ENCODE measurements at regions not wholly inside any gene's neighbourhood (a gene's known extent, or its start where the extent isn't known, plus 50 kb on each side); places are given as distances from the start of the nearest gene placed in this dataset.
"Not testable (repeated sequence)": the region's sequence is repeated elsewhere in the genome, so short reads cannot be mapped to it uniquely, and the experiment has no call there.

DNA sequence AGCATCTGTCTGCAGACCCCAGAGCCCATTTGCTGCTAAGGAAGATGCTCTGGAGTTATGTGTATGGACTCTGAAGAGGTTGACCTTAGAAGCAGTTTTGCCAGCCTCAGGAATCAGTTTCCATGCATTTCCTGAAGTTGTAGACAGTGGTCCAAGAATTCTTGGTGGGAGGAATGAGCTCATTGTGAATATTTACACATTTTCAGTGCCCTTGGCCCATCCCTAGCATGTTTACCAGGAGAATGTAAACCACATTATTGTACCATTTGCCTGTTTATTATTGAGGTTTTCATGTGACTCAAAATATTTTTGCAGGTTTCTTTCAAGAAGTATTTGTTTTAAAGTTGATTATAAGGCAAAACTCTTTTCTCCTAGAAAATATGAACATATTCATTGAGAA lies 93.8 kb downstream of the NXNL2 start:
- DNase-seq (ENCODE audit: low read depth), result peak; percentile 59

DNA sequence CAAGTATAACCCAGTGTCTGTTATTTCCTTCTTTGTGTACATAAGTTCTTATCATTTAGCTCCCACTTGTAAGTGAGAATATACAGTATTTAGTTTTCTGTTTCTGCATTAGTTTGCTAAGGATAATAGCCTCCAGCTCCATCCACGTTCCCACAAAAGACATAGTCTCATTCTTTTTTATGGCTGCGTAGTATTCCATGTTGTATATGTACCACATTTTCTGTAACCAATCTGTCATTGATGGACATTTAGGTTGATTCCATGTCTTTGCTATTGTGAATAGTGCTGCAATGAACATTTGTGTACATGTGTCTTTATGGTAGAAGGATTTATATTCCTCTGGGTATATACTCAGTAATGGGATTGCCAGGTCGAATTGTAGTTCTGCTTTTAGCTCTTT lies 95.6 kb downstream of the NXNL2 start:
- H3K4me3 ChIP-seq (ENCODE audit: low read depth, low read length); DNase-seq (ENCODE audit: low read depth): not testable (repeated sequence)

More for the DNA sequence above, 93.8 kb downstream of the NXNL2 start:
- H3K4me3 ChIP-seq (ENCODE audit: low read depth, low read length), result no peak overlapping the region
- TF ChIP-seq, protein P1, sequence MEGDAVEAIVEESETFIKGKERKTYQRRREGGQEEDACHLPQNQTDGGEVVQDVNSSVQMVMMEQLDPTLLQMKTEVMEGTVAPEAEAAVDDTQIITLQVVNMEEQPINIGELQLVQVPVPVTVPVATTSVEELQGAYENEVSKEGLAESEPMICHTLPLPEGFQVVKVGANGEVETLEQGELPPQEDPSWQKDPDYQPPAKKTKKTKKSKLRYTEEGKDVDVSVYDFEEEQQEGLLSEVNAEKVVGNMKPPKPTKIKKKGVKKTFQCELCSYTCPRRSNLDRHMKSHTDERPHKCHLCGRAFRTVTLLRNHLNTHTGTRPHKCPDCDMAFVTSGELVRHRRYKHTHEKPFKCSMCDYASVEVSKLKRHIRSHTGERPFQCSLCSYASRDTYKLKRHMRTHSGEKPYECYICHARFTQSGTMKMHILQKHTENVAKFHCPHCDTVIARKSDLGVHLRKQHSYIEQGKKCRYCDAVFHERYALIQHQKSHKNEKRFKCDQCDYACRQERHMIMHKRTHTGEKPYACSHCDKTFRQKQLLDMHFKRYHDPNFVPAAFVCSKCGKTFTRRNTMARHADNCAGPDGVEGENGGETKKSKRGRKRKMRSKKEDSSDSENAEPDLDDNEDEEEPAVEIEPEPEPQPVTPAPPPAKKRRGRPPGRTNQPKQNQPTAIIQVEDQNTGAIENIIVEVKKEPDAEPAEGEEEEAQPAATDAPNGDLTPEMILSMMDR (IDR thresholded peaks at IDR 0.05; ENCODE audit: insufficient read depth, low read depth, low read length), result no peak

DNA sequence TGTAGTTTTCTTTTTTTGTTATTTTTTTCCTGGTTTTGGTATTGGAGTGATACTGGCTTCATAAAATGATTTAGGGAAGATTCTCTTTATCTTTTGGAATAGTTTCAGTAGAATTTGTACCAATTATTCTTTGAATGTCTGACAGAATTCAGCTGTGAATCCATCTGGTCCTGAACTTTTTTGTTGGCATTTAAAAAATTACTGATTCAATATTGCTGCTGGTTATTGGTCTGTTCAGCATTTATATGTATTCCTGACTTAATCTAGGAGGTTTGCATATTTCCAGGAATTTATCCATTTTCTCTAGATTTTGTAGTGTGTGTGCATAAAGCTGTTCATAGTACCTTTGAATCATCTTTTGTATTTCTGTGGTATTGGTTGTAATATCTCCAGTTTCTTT lies 100.2 kb downstream of the NXNL2 start:
- H3K4me3 ChIP-seq (ENCODE audit: low read depth, low read length), result no peak overlapping the region
- TF ChIP-seq, protein P1 (IDR thresholded peaks at IDR 0.05; ENCODE audit: insufficient read depth, low read depth, low read length), result no peak
- no peak for DNase-seq (ENCODE audit: low read depth)

DNA sequence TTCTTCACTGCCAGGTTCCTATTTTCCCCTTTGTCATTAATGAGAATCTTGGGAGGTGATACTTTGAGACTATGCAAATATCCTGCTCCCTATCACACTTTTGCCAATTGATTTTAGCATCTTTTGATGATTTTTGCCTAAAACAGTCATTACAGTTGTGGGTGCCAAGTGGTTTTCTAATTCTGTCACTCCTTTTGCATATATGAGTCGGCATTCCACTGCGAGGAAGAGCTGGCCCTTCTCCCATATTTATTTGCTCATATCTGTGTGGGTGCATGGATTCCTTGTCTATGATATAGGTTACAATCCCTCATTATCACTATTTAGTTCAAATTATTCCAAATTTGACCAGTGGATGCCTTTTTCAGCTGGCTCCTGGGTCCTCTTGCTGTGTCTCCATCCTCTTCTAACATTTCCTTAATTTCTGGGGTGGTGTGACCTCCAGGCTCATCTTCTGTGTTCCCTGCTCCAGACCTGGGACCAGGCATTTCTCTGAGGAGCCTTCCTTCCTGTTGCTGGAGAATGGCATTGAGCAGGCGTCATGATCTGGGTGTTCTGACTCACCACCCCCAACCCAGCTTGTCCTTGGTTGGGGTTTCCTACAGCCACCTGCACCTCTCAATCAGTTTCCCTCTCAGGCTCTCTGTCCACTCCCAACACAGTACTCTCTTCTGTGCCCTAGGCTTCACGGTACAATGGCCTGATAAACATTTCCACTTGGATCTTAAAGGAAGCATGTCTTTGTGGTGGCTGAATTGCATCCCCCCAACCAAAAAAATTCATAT lies 106.7 kb downstream of the NXNL2 start:
- DNase-seq (ENCODE audit: low read depth), result no peak
- TF ChIP-seq, protein P1 (IDR thresholded peaks at IDR 0.05; ENCODE audit: insufficient read depth, low read depth, low read length), result no peak

DNA sequence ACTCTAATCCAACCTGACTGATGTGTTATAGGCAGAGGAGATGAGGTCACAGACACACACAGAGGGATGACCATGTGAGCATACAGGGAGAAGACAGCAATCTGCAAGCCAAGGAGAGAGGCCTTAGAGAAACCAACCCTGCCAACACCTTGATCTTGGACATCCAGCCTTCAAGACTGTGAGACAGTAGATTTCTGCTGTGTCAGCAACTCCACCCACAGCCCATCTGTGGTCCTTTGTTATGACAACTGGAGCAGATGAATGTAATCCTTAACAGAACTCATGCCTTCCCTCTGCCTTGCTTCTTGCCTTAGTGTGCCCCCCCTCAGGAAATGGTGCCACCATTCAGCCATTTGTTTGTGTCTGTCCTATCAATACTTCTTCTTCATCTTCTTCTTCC lies 107.4 kb downstream of the NXNL2 start:
- DNase-seq (ENCODE audit: low read depth), result no peak
- H3K4me3 ChIP-seq (ENCODE audit: low read depth, low read length), result no peak overlapping the region
- TF ChIP-seq, protein P1 (IDR thresholded peaks at IDR 0.05; ENCODE audit: insufficient read depth, low read depth, low read length), result no peak

More for the DNA sequence above, 106.7 kb downstream of the NXNL2 start:
- H3K4me3 ChIP-seq (ENCODE audit: low read depth, low read length), result no peak overlapping the region

DNA sequence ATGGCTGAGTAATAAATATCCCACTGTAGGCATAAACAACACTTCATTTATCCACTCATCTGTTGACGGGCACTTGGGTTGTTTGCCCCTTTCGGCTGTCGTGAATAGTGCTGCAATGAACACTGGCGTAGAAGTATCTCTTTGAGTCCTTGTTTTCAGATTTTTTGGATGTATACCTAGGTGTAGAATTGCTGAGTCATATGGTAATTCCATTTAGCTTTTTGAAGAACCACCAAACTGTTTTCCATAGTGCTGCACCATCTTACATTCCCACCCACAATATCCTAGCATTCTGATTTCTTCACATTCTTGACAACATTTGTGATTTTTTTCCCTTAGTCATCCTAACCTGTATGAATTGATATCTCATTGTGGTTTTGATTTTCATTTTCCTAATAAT lies 109.0 kb downstream of the NXNL2 start:
- H3K4me3 ChIP-seq (ENCODE audit: low read depth, low read length), result no peak overlapping the region
- no peak for DNase-seq (ENCODE audit: low read depth)
- TF ChIP-seq, protein P1 (IDR thresholded peaks at IDR 0.05; ENCODE audit: insufficient read depth, low read depth, low read length), result no peak

DNA sequence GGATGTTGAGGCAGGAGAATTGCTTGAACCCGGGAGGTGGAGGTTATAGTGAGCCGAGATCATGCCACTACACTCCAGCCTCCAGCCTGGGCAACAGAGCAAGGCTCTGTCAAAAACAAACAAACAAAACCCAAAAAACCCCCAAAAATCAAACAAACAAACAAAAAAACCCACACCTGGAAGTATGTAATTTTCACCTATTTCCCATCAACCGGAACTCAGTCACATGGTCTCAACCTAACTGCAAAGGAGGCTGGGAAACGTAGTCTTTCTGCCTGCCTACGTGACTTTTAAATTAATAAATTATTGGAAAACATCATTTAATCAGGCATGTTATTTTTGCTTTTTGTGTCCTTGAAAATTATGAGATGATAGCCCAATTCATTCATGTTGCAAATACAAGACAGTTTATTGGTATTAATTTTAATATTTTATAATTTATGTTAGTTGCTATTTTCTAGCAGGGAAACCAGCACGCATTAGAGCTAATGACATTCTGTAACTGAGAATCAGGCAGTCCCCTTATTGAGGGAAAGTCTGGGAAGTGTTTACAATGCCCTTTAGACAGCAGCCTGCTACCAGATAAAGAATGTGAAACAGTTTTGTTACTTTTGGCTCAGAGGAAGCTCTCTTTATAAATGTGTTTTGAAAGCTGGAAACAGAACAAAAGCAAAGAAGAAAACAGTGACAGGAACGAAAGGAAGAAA lies 110.3 kb downstream of the NXNL2 start:
- TF ChIP-seq, protein P1 (IDR thresholded peaks at IDR 0.05; ENCODE audit: insufficient read depth, low read depth, low read length), result no peak
- DNase-seq (ENCODE audit: low read depth), result peak; percentile 59
- H3K4me3 ChIP-seq (ENCODE audit: low read depth, low read length), result peak overlapping the region; percentile 19

Data from fibroblast of villous mesenchyme (primary cell).